Suprapubic skin (tissue), 4 donors: ENCODE measurements at regions not wholly inside any gene's neighbourhood (a gene's known extent, or its start where the extent isn't known, plus 50 kb on each side); places are given as distances from the start of the nearest gene placed in this dataset.

Source experiments
- EP300 ChIP-seq: sonication (generic); formaldehyde crosslinking; IDR thresholded peaks from one replicate; pipeline ENCODE4 v1.6.1; 2017; ENCODE audit warnings: antibody characterized with exemption
- POLR2A ChIP-seq, 2 donors: fragments of 450-650 bp; IDR thresholded peaks; one replicate each; pipeline ENCODE4 v1.6.1; 2017; ENCODE audit warnings: antibody characterized with exemption in 2 of 2, mild to moderate bottlenecking in 2 of 2, moderate library complexity in 2 of 2
- POLR2AphosphoS5 ChIP-seq, 3 donors: sonication (generic); formaldehyde crosslinking; IDR thresholded peaks; one replicate each; pipeline ENCODE4 v1.6.1; 2017; ENCODE audit warnings: antibody characterized with exemption in 3 of 3
- TF ChIP-seq, protein P1 (sequence below), 2 donors: fragments of 200-600 bp in 1 of 2; fragments of 450-650 bp in 1 of 2; sonication (generic) in 1 of 2; IDR thresholded peaks; one replicate each; pipeline ENCODE4 v1.5.1; 2016 to 2019; ENCODE audit warnings: antibody characterized with exemption in 2 of 2, mild to moderate bottlenecking in 1 of 2, moderate library complexity in 1 of 2

DNA sequence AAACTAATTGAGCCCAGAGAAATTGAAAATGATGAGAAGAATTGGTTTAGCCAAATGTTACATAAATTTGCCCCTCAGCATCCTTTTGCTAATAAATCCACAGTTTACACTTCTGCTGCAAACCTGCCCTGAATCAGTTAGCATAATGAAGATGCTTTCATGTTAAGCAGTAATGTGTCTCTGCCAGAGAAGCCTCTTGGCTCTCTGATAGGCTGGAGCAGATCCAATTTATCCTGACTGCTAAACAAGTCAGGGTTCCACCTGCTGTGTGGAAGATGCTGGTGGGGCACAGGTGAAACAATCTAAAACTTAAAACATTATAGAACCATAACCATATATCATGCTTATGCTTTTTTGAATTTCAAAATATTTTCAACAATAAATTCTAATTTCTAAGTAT, 946.8 kb downstream of the OTOL1 start:
- TF ChIP-seq POLR2A (IDR thresholded peaks at IDR 0.05), result no peak
- TF ChIP-seq POLR2AphosphoS5 (IDR thresholded peaks at IDR 0.05), result no peak
- TF ChIP-seq, protein P1, sequence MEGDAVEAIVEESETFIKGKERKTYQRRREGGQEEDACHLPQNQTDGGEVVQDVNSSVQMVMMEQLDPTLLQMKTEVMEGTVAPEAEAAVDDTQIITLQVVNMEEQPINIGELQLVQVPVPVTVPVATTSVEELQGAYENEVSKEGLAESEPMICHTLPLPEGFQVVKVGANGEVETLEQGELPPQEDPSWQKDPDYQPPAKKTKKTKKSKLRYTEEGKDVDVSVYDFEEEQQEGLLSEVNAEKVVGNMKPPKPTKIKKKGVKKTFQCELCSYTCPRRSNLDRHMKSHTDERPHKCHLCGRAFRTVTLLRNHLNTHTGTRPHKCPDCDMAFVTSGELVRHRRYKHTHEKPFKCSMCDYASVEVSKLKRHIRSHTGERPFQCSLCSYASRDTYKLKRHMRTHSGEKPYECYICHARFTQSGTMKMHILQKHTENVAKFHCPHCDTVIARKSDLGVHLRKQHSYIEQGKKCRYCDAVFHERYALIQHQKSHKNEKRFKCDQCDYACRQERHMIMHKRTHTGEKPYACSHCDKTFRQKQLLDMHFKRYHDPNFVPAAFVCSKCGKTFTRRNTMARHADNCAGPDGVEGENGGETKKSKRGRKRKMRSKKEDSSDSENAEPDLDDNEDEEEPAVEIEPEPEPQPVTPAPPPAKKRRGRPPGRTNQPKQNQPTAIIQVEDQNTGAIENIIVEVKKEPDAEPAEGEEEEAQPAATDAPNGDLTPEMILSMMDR (IDR thresholded peaks at IDR 0.05), result no peak
- TF ChIP-seq EP300, result no peak
